ENCODE measurements at regions not wholly inside any gene's neighbourhood (a gene's known extent, or its start where the extent isn't known, plus 50 kb on each side); places are given as distances from the start of the nearest gene placed in this dataset.

DNA sequence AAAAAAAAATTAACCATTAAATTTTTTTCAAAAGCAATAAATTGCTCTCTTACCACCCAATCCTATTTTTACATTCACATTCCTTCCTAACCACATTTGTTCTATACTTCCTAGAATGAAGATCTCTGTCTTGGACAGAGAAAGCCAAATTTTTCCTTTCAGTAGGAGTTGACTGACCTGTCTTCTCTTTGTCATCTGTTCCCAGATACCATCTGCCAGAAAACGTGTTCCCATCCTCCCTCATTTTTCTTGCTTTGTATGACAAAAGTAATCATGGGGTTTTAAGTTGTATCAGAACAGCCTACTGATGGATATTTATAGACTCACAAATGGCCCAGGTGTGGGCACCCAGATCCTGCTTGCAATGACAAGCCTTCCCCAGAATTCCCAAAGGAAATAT is 182.1 kb downstream of the CYP26B1 start:
- TF ChIP-seq, protein P1, sequence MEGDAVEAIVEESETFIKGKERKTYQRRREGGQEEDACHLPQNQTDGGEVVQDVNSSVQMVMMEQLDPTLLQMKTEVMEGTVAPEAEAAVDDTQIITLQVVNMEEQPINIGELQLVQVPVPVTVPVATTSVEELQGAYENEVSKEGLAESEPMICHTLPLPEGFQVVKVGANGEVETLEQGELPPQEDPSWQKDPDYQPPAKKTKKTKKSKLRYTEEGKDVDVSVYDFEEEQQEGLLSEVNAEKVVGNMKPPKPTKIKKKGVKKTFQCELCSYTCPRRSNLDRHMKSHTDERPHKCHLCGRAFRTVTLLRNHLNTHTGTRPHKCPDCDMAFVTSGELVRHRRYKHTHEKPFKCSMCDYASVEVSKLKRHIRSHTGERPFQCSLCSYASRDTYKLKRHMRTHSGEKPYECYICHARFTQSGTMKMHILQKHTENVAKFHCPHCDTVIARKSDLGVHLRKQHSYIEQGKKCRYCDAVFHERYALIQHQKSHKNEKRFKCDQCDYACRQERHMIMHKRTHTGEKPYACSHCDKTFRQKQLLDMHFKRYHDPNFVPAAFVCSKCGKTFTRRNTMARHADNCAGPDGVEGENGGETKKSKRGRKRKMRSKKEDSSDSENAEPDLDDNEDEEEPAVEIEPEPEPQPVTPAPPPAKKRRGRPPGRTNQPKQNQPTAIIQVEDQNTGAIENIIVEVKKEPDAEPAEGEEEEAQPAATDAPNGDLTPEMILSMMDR (IDR thresholded peaks at IDR 0.05; ENCODE audit: low read length), result no peak
- no peak for TF ChIP-seq EZH2 (optimal IDR thresholded peaks at IDR 0.05; ENCODE audit: low read depth, low read length)
- TF ChIP-seq EZH2phosphoT487 (IDR thresholded peaks at IDR 0.05; ENCODE audit: low read length), result no peak

Data from MM.1S (cell line).